Neural cell (in vitro differentiated cells): ENCODE measurements at regions not wholly inside any gene's neighbourhood (a gene's known extent, or its start where the extent isn't known, plus 50 kb on each side); places are given as distances from the start of the nearest gene placed in this dataset.

Source experiments
- EZH2 ChIP-seq: fragments of 200-600, 300-800 bp; shearing (Covaris generic), sonication (generic); IDR thresholded peaks from 2 replicates; pipeline ENCODE4 v1.6.1; 2014; ENCODE audit warnings: antibody characterized with exemption, low read length, borderline replicate concordance, mild to moderate bottlenecking; ENCODE audit not compliant: insufficient read depth, poor library complexity, severe bottlenecking
- RAD21 ChIP-seq: fragments of 450-650 bp; conservative IDR thresholded peaks from 2 replicates; pipeline ENCODE4 v1.6.1; 2014; ENCODE audit warnings: antibody characterized with exemption, mild to moderate bottlenecking, moderate library complexity
- TF ChIP-seq, protein P1 (sequence below): IDR thresholded peaks from 2 replicates; pipeline ENCODE4 v1.6.1; 2012; ENCODE audit warnings: borderline replicate concordance
- TF ChIP-seq, protein P2 (sequence below): fragments of 450-650 bp; IDR thresholded peaks from 2 replicates; pipeline ENCODE4 v1.5.1; 2014; ENCODE audit warnings: antibody characterized with exemption, mild to moderate bottlenecking, moderate library complexity; ENCODE audit not compliant: poor library complexity, severe bottlenecking

DNA sequence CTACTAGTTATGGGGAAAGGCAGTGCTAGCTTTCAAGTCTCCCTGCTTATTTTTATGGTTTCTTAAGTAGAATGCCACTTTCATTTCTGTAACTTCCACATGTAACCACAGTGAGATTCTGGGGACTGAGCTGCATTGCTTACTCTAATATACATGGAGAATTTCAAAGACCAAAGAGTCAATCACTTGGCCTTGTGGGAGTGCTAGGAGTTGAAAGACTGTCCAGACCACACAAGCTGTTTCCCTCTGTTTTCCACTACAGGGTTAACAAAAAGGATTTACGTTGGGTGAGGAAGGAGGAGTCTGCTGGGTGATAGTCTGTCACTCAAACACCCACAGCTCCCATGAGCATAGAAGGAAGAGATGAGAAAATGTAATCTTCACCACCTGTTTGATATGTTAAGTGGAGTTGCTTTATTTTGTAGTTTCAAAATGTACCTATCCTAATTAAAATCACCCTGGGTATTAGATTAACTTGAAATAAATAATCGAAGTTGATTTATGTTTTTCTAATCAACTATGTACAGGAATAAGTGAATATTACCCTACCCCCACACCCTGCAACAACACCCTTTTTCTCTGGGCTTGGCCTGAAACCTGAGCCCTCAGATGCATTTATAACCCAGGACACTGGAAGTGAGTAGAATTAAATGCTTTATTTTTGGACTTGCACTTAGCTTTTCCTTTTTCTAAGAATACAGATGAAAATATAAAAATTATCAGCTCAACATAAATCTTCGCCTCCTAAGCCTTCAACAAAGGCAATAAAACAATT, 225.8 kb upstream of the SLC10A2 start:
- TF ChIP-seq, protein P1, sequence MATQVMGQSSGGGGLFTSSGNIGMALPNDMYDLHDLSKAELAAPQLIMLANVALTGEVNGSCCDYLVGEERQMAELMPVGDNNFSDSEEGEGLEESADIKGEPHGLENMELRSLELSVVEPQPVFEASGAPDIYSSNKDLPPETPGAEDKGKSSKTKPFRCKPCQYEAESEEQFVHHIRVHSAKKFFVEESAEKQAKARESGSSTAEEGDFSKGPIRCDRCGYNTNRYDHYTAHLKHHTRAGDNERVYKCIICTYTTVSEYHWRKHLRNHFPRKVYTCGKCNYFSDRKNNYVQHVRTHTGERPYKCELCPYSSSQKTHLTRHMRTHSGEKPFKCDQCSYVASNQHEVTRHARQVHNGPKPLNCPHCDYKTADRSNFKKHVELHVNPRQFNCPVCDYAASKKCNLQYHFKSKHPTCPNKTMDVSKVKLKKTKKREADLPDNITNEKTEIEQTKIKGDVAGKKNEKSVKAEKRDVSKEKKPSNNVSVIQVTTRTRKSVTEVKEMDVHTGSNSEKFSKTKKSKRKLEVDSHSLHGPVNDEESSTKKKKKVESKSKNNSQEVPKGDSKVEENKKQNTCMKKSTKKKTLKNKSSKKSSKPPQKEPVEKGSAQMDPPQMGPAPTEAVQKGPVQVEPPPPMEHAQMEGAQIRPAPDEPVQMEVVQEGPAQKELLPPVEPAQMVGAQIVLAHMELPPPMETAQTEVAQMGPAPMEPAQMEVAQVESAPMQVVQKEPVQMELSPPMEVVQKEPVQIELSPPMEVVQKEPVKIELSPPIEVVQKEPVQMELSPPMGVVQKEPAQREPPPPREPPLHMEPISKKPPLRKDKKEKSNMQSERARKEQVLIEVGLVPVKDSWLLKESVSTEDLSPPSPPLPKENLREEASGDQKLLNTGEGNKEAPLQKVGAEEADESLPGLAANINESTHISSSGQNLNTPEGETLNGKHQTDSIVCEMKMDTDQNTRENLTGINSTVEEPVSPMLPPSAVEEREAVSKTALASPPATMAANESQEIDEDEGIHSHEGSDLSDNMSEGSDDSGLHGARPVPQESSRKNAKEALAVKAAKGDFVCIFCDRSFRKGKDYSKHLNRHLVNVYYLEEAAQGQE, result no peak
- TF ChIP-seq RAD21 (no peak), EZH2 (no peak)
- TF ChIP-seq, protein P2, sequence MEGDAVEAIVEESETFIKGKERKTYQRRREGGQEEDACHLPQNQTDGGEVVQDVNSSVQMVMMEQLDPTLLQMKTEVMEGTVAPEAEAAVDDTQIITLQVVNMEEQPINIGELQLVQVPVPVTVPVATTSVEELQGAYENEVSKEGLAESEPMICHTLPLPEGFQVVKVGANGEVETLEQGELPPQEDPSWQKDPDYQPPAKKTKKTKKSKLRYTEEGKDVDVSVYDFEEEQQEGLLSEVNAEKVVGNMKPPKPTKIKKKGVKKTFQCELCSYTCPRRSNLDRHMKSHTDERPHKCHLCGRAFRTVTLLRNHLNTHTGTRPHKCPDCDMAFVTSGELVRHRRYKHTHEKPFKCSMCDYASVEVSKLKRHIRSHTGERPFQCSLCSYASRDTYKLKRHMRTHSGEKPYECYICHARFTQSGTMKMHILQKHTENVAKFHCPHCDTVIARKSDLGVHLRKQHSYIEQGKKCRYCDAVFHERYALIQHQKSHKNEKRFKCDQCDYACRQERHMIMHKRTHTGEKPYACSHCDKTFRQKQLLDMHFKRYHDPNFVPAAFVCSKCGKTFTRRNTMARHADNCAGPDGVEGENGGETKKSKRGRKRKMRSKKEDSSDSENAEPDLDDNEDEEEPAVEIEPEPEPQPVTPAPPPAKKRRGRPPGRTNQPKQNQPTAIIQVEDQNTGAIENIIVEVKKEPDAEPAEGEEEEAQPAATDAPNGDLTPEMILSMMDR, result no peak
